HL-60 (cell line): ENCODE measurements at regions not wholly inside any gene's neighbourhood (a gene's known extent, or its start where the extent isn't known, plus 50 kb on each side); places are given as distances from the start of the nearest gene placed in this dataset.

Experiments used
- DNase-seq, 2 experiments: peaks; one replicate each; pipeline ENCODE4 v3.0.0-alpha.2; 2010 to 2020; ENCODE audit warnings: low read depth in 1 of 2, low spot score in 1 of 2
- H3K27ac ChIP-seq: fragments of 250-450 bp; sonication (Bioruptor Pico); replicated peaks from 2 replicates; pipeline ENCODE4 v1.5.1; 2020; ENCODE audit warnings: mild to moderate bottlenecking, moderate library complexity
- H3K27me3 ChIP-seq: fragments of 250-450 bp; sonication (Bioruptor Pico); 2 replicates; pipeline ENCODE4 v1.5.1; 2021; ENCODE audit warnings: mild to moderate bottlenecking, moderate library complexity; ENCODE audit not compliant: insufficient read depth, poor library complexity, severe bottlenecking
- H3K4me3 ChIP-seq: replicated peaks from 2 replicates; pipeline ENCODE4 v1.5.1; 2011; ENCODE audit warnings: mild to moderate bottlenecking, control low read depth, low read length; ENCODE audit not compliant: insufficient read depth
- CTCF ChIP-seq: IDR thresholded peaks from one replicate; pipeline ENCODE4 v1.5.1; 2011; ENCODE audit warnings: low read length, control low read depth, inconsistent platforms; ENCODE audit not compliant: insufficient read depth
- GABPA ChIP-seq: IDR thresholded peaks from 2 replicates; pipeline ENCODE4 v1.6.1; 2012; ENCODE audit warnings: low read depth
- POLR2AphosphoS5 ChIP-seq: IDR thresholded peaks from 2 replicates; pipeline ENCODE4 v1.6.1; 2012; ENCODE audit warnings: low read depth
- REST ChIP-seq: IDR thresholded peaks from 2 replicates; pipeline ENCODE4 v1.6.1; 2012; ENCODE audit warnings: low read depth; ENCODE audit not compliant: insufficient replicate concordance
- SPI1 ChIP-seq: IDR thresholded peaks from 2 replicates; pipeline ENCODE4 v1.6.1; 2012; ENCODE audit warnings: low read depth, mild to moderate bottlenecking, borderline replicate concordance

- H3K4me3 ChIP-seq: no peak overlapping the region
Observed at GRCh38 chr3:54020436-54020835, 101.9 kb upstream of the CACNA2D3 start.

GRCh38 chr3:54014067-54014466 is 108.3 kb upstream of the CACNA2D3 start:
- Histone ChIP-seq H3K27me3 (no peaks in the 10 kb centered on the region), H3K27ac (no peak overlapping the region), H3K4me3 (no peak overlapping the region)
- no peak for DNase-seq
- no peak for TF ChIP-seq CTCF
- TF ChIP-seq SPI1: no peak
- no peak for TF ChIP-seq POLR2AphosphoS5
- TF ChIP-seq GABPA: no peak
- TF ChIP-seq REST: no peak

More at GRCh38 chr3:54020436-54020835, 101.9 kb upstream of the CACNA2D3 start:
- Histone ChIP-seq H3K27ac (no peak overlapping the region), H3K27me3 (no peaks in the 10 kb centered on the region)
- TF ChIP-seq GABPA: no peak
- no peak for TF ChIP-seq SPI1
- no peak for TF ChIP-seq CTCF
- TF ChIP-seq REST: no peak
- TF ChIP-seq POLR2AphosphoS5: no peak
- no peak for DNase-seq

- no peak overlapping the region for H3K4me3 ChIP-seq
- no peaks in the 10 kb centered on the region for H3K27me3 ChIP-seq
- no peak overlapping the region for H3K27ac ChIP-seq
- no peak for TF ChIP-seq POLR2AphosphoS5
- no peak for DNase-seq
Observed at GRCh38 chr3:54008744-54009143, 113.6 kb upstream of the CACNA2D3 start.

- DNase-seq: no peak
- TF ChIP-seq POLR2AphosphoS5 (no peak), GABPA (no peak), CTCF (no peak)
- Histone ChIP-seq H3K27me3 (no peaks in the 10 kb centered on the region), H3K4me3 (no peak overlapping the region), H3K27ac (no peak overlapping the region)
Observed at GRCh38 chr3:54008099-54008498, 114.3 kb upstream of the CACNA2D3 start.
